Adipocyte (in vitro differentiated cells): ENCODE measurements at regions not wholly inside any gene's neighbourhood (a gene's known extent, or its start where the extent isn't known, plus 50 kb on each side); places are given as distances from the start of the nearest gene placed in this dataset.

ENCODE experiments used
- DNase-seq: peaks from one replicate; pipeline ENCODE4 v3.0.0-alpha.2; 2015; ENCODE audit warnings: low read depth
- H3K27me3 ChIP-seq: replicated peaks from 2 replicates; pipeline ENCODE4 v1.7.0; 2013; ENCODE audit warnings: mild to moderate bottlenecking, low read length, moderate library complexity; ENCODE audit not compliant: control insufficient read depth, insufficient read depth
- H3K36me3 ChIP-seq: 2 replicates; pipeline ENCODE4 v1.7.0; 2013; ENCODE audit warnings: low read length, mild to moderate bottlenecking, moderate library complexity; ENCODE audit not compliant: control insufficient read depth, insufficient read depth, severe bottlenecking
- H3K4me1 ChIP-seq: 2 replicates; pipeline ENCODE4 v1.7.0; 2013; ENCODE audit warnings: mild to moderate bottlenecking, low read length, moderate library complexity; ENCODE audit not compliant: control insufficient read depth, insufficient read depth
- H3K4me3 ChIP-seq: 2 replicates; pipeline ENCODE4 v1.7.0; 2013; ENCODE audit warnings: mild to moderate bottlenecking, low read length, moderate library complexity
- H3K9ac ChIP-seq: 2 replicates; pipeline ENCODE4 v1.7.0; 2013; ENCODE audit warnings: mild to moderate bottlenecking, low read length, moderate library complexity
- H3K9me3 ChIP-seq: 2 replicates; pipeline ENCODE4 v1.7.0; 2013; ENCODE audit warnings: mild to moderate bottlenecking, low read length, moderate library complexity; ENCODE audit not compliant: control insufficient read depth

DNA sequence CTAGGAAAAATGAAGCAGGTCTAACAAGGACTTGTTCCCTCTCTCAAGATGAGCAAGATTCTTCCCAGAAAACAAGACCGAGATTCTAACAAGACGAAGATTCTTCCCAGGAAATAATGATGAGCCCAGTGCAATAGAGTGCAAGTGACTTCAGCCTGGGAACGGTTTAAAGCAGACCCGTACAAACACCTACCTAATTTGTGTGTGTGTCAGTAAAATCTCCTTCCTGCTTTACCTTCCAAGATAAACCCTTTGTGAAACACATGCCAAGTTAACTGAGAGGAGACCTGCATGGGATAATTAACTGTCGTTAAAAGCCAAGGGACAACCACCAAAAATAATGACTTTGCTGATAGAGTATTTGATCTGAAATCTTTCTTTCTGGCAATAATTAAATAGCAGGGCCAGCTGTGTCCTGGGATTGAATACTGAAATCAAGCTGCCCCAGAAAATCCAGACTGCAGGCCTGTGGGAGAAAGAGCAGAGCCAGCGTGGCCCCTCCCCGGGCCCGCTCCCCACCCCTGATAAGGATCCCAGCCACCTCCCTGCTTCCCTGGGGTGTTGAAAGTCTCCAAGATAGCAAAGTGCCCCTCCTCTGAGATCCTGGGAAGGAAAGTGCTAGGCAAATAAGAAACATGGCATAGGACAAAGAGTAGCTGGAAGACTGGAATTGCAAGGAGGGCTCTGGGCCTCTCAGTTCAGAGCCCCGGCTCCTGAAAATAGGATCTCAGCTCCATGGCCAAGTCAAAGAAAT, 145.5 kb downstream of the CYP26B1 start:
- no peaks in the 10 kb centered on the region for H3K36me3 ChIP-seq
- no peaks in the 10 kb centered on the region for H3K9me3 ChIP-seq
- no peak overlapping the region for H3K9ac ChIP-seq
- no peak for DNase-seq
- H3K27me3 ChIP-seq: peaks cover 4% of the 10 kb centered on the region
- H3K4me1 ChIP-seq: peaks cover 6% of the 10 kb centered on the region
- H3K4me3 ChIP-seq: no peak overlapping the region

DNA sequence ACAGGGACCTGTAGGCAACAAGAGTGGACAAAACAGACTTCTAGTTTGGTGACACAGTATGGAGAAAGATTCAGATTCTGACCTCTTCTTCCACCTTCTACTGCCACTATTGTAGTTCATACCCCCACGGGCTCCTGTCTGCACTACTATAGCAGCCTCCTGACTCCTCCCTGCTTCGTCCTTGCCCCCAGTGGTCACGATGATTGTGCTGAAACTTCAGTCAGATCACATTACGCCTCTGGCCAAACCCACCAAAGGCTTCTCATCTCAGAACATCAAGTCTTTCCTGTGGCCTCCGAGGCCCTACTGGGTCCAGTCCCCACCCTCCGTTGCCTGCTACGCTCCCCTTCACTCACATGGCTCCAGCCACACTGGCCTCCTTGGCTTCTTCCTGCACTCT, 147.6 kb downstream of the CYP26B1 start:
- no peak overlapping the region for H3K9ac ChIP-seq
- H3K4me3 ChIP-seq: no peak overlapping the region
- H3K27me3 ChIP-seq: peaks cover 4% of the 10 kb centered on the region
- no peaks in the 10 kb centered on the region for H3K36me3 ChIP-seq
- H3K9me3 ChIP-seq: no peaks in the 10 kb centered on the region
- no peak for DNase-seq
- peaks cover 6% of the 10 kb centered on the region for H3K4me1 ChIP-seq

DNA sequence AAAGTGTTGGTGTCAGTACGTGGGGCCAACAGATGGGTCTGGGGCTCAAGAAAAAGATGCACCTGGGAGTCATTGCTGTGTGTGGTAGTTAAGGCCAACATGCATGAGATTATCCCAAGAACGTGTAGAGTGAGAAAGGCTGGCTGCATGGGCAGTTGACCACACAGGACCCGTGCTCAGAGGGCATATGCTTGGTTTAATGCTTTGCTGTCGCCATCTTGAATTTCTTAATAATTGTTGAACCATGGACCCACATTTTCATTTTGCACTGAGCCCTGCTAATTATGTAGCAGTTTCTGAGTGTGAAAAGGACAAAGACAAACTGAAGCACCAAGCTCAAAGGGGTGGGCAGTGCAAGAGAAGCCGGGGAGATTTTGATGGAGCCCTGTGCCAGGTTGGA, 148.1 kb downstream of the CYP26B1 start:
- no peaks in the 10 kb centered on the region for H3K9me3 ChIP-seq
- H3K36me3 ChIP-seq: no peaks in the 10 kb centered on the region
- peaks cover 6% of the 10 kb centered on the region for H3K4me1 ChIP-seq
- no peak for DNase-seq
- H3K27me3 ChIP-seq: peaks cover 2% of the 10 kb centered on the region
- H3K9ac ChIP-seq: no peak overlapping the region
- no peak overlapping the region for H3K4me3 ChIP-seq

DNA sequence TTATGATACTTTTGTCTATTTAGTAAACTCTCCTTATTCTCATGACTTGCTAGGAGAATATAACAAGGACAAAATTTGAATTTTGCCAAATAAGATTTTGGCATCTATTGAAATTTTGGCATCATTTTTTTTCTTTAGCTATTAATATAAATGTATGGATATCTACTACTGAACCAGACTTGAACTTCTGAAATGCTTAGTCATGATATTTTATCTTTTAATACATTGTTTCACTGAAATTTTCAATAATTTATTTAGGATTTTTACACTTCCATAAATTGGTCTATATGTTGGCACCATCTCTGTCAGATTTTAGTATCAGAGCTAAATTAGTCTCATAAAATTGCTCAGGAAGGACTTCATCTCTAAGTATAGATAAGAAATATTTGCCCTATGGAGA, 149.8 kb downstream of the CYP26B1 start:
- no peak overlapping the region for H3K4me3 ChIP-seq
- no peaks in the 10 kb centered on the region for H3K9me3 ChIP-seq
- H3K36me3 ChIP-seq: no peaks in the 10 kb centered on the region
- H3K4me1 ChIP-seq: peaks cover 6% of the 10 kb centered on the region
- no peak overlapping the region for H3K9ac ChIP-seq
- H3K27me3 ChIP-seq: no peaks in the 10 kb centered on the region
- no peak for DNase-seq

DNA sequence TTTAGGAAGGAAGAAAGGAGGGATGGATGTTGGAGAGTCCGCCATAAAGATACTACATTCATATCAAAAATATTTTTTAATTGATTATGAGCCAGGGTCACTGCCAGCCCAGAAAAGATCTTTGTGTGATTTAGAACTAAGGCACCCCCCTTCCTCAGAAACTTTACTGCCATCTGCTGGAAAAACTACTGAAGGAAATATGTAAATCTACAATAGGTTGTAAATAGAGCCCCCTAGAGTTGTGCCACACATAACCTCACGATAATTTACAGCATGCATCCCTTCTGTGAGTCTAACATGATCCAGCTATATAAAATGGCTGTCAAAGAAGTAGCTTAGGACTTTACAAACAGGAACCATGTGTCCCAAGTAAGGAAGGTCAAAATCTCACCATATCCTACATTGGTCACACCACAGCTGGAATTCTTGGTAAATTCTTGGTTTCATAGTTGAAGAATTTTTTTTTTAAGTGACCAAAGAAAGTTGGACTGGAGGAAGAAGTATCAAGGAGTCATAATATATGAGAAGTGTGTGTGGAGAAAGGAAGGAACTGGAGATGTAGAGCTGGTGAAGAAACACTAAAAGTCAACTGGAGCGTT, 152.5 kb downstream of the CYP26B1 start:
- peak; percentile 60 for DNase-seq
- H3K27me3 ChIP-seq: no peaks in the 10 kb centered on the region
- H3K36me3 ChIP-seq: no peaks in the 10 kb centered on the region
- H3K9me3 ChIP-seq: no peaks in the 10 kb centered on the region
- no peak overlapping the region for H3K9ac ChIP-seq
- no peak overlapping the region for H3K4me3 ChIP-seq
- peaks cover 5% of the 10 kb centered on the region for H3K4me1 ChIP-seq

DNA sequence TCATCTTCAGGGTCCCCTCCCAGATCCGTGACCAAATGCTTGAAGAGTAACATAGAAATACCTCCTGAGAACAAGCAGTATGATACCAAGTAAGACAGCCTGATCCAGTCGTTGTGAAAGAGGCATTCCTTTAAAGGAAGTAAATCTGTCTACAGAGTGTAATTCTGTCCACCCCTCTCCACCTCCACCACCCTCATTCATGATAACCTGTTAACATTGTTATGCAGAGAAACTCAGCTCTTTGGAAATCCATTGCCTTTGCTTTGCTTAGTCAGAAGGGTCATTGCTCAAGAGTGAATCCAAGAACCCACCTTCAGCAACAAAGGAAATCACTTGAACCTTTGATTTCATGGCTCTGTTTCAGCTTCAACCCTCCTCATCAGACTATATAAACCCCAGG, 155.6 kb downstream of the CYP26B1 start:
- H3K4me3 ChIP-seq: no peak overlapping the region
- DNase-seq: no peak
- H3K27me3 ChIP-seq: no peaks in the 10 kb centered on the region
- H3K9me3 ChIP-seq: no peaks in the 10 kb centered on the region
- peaks cover 5% of the 10 kb centered on the region for H3K4me1 ChIP-seq
- H3K9ac ChIP-seq: no peak overlapping the region
- no peaks in the 10 kb centered on the region for H3K36me3 ChIP-seq

DNA sequence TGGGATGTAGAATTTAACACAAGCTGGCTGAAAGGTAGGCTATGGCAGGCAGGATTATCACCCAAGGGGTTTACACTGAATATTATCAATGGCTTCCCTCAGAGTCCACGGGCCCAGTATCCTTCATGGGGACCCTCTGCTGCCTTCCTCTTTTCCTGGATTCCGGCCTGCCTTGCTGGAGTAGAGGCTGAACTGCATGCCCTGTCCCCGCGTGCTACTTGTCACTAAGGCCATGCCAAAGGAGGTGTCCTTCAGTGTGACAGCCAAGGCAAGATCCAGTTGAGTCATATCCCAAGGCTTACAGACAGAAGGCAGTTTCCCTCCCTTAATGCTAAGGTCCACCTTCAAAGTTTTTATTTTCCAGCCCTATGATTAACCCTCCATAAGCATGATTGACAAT, 156.3 kb downstream of the CYP26B1 start:
- Histone ChIP-seq H3K4me3 (no peak overlapping the region), H3K9ac (no peak overlapping the region)
- DNase-seq: no peak

DNA sequence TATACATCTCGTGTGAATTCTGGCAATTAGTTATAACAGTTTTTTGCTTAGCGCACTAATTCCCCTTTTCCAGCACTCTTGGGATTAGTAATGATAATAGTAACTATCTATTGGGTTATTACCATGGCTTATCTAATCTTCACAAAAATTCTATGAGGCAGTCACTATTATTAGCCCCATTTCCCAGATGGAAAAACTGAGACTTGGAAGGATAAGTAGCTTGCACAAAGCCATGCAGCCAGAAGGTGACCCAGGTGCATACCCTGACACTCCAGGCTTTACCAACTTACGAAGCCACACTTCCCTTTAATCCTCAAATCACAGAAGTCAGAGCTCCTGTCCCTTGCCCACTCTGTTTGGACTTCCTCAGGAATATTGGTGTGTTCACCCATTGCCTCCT, 156.8 kb downstream of the CYP26B1 start:
- H3K4me1 ChIP-seq: peaks cover 5% of the 10 kb centered on the region
- H3K9ac ChIP-seq: no peak overlapping the region
- H3K9me3 ChIP-seq: no peaks in the 10 kb centered on the region
- H3K4me3 ChIP-seq: no peak overlapping the region
- no peak for DNase-seq
- H3K36me3 ChIP-seq: no peaks in the 10 kb centered on the region
- no peaks in the 10 kb centered on the region for H3K27me3 ChIP-seq

More for the DNA sequence above, 156.3 kb downstream of the CYP26B1 start:
- no peaks in the 10 kb centered on the region for H3K27me3 ChIP-seq
- H3K4me1 ChIP-seq: peaks cover 5% of the 10 kb centered on the region
- H3K9me3 ChIP-seq: no peaks in the 10 kb centered on the region
- no peaks in the 10 kb centered on the region for H3K36me3 ChIP-seq

DNA sequence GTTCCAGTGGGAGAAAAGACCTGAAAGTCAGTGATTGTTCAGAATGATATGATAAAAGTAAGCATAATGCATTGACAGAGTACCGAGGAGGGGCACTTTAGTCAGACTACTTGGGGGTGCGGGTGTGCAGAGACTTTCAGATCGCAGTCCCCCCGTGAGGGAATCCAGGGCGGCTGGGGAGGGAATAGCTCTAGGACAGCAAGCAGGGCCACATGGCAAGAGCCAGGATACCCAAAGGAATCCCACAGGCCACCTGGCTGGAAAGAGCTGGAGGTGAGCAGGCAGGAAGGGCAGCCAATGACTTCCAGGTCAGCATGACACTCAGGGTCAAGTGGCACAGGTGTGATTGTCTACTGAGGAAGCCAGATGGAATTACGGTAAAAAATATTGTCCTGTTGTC, 157.5 kb downstream of the CYP26B1 start:
- no peak overlapping the region for H3K9ac ChIP-seq
- no peaks in the 10 kb centered on the region for H3K27me3 ChIP-seq
- H3K4me1 ChIP-seq: peaks cover 5% of the 10 kb centered on the region
- H3K9me3 ChIP-seq: no peaks in the 10 kb centered on the region
- no peak for DNase-seq
- H3K4me3 ChIP-seq: no peak overlapping the region
- H3K36me3 ChIP-seq: no peaks in the 10 kb centered on the region

DNA sequence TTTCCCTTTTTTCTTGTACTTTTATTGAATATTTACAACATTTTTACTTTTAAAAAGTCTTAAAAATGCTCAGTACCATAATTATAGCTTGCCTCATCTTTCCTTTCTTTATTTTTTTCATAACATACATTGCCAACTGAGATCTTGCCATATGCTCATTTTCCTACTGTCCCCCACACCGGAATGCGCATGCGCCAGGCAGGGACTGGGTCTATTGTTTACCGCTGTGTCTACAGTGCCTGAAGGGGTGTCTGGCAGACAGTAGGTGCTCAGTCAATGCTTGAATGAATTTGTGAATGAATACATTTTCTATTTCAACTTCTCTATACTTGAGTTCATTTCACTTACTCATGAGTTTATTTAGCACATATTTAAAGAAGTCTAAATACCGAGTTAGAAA, 158.0 kb downstream of the CYP26B1 start:
- no peaks in the 10 kb centered on the region for H3K27me3 ChIP-seq
- H3K9ac ChIP-seq: no peak overlapping the region
- H3K4me3 ChIP-seq: no peak overlapping the region
- no peaks in the 10 kb centered on the region for H3K9me3 ChIP-seq
- no peaks in the 10 kb centered on the region for H3K36me3 ChIP-seq
- DNase-seq: no peak
- H3K4me1 ChIP-seq: peaks cover 5% of the 10 kb centered on the region

DNA sequence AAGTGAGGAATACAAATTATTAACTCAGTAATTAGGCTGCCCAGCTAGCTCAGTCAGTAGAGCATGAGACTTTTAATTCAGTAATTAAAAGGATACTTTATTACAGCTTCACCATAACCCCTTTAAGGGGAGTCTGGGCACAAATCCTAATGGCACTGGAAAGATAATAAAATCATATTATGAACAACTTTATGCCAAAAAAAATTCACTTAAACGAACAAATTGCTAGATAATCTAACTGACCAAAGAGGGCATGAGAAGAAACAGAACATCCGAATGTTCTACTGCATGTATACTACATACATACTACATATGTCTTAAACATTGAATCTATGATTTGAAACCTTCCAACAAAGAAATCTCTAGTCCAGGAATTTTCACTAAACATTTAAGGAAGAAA, 159.5 kb downstream of the CYP26B1 start:
- Histone ChIP-seq H3K4me3 (no peak overlapping the region), H3K36me3 (no peaks in the 10 kb centered on the region), H3K9me3 (no peaks in the 10 kb centered on the region), H3K9ac (no peak overlapping the region), H3K27me3 (no peaks in the 10 kb centered on the region), H3K4me1 (peaks cover 5% of the 10 kb centered on the region)
- DNase-seq: no peak

DNA sequence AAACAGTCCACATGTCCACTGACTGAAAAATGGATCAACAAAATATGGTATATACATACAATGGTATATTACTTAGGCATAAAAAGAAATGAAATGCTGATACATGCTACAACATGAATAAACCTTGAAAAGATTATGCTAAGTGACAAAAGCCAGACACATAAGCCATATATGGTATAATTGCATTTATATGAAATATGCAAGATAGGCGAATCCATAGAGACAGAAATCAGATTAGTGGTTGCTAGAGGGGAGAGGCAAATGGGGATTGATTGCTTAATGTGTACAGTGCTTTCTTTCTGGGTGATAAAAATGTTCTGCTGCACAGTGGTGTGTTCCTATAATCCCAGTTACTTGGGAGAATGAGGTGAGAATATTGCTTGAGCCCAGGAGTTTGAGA, 171.0 kb downstream of the CYP26B1 start:
- H3K4me3 ChIP-seq: no peak overlapping the region
- H3K36me3 ChIP-seq: no peaks in the 10 kb centered on the region
- H3K4me1 ChIP-seq: peaks cover 8% of the 10 kb centered on the region
- DNase-seq: no peak
- H3K9me3 ChIP-seq: peaks cover 7% of the 10 kb centered on the region
- no peaks in the 10 kb centered on the region for H3K27me3 ChIP-seq
- H3K9ac ChIP-seq: no peak overlapping the region
